22Rv1 (cell line): ENCODE measurements at regions not wholly inside any gene's neighbourhood (a gene's known extent, or its start where the extent isn't known, plus 50 kb on each side); places are given as distances from the start of the nearest gene placed in this dataset.

Experiments used
- ZFX ChIP-seq: fragments of 450-650 bp; IDR thresholded peaks from 2 replicates; pipeline ENCODE4 v1.6.1; 2017; ENCODE audit warnings: antibody characterized with exemption, borderline replicate concordance
- TF ChIP-seq, protein P1 (sequence below): fragments of 450-650 bp; IDR thresholded peaks from 2 replicates; pipeline ENCODE4 v1.5.1; 2017; ENCODE audit warnings: mild to moderate bottlenecking

- TF ChIP-seq, protein P1, sequence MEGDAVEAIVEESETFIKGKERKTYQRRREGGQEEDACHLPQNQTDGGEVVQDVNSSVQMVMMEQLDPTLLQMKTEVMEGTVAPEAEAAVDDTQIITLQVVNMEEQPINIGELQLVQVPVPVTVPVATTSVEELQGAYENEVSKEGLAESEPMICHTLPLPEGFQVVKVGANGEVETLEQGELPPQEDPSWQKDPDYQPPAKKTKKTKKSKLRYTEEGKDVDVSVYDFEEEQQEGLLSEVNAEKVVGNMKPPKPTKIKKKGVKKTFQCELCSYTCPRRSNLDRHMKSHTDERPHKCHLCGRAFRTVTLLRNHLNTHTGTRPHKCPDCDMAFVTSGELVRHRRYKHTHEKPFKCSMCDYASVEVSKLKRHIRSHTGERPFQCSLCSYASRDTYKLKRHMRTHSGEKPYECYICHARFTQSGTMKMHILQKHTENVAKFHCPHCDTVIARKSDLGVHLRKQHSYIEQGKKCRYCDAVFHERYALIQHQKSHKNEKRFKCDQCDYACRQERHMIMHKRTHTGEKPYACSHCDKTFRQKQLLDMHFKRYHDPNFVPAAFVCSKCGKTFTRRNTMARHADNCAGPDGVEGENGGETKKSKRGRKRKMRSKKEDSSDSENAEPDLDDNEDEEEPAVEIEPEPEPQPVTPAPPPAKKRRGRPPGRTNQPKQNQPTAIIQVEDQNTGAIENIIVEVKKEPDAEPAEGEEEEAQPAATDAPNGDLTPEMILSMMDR: no peak
- TF ChIP-seq ZFX: no peak
These were observed 77.1 kb upstream of the DRD2 start for GRCh38 chr11:113552271-113552670.
